Smooth muscle cell (in vitro differentiated cells): ENCODE measurements at regions not wholly inside any gene's neighbourhood (a gene's known extent, or its start where the extent isn't known, plus 50 kb on each side); places are given as distances from the start of the nearest gene placed in this dataset.

Experiments
- DNase-seq: peaks from one replicate; lab custom pipeline; 2025; ENCODE audit not compliant: unreplicated experiment; lab: John Stamatoyannopoulos, UW
- H2AFZ ChIP-seq: fragments of 200-600 bp; sonication (generic); 2 replicates; pipeline ENCODE4 v1.6.0; 2016; ENCODE audit warnings: antibody characterized with exemption, low read depth, mild to moderate bottlenecking
- H3F3A ChIP-seq: fragments of 200-600 bp; sonication (generic); 2 replicates; pipeline ENCODE4 v1.6.0; 2017; ENCODE audit warnings: antibody characterized with exemption, low read depth
- H3K27ac ChIP-seq: fragments of 200-600 bp; sonication (generic); 2 replicates; pipeline ENCODE4 v1.5.1; 2016; ENCODE audit warnings: low read depth, mild to moderate bottlenecking
- H3K27me3 ChIP-seq: fragments of 200-600 bp; sonication (generic); 2 replicates; pipeline ENCODE4 v1.6.1; 2016; ENCODE audit warnings: low read depth, mild to moderate bottlenecking
- H3K36me3 ChIP-seq: fragments of 200-600 bp; sonication (generic); 2 replicates; pipeline ENCODE4 v1.5.1; 2016; ENCODE audit warnings: low read depth
- H3K4me1 ChIP-seq: fragments of 200-600 bp; sonication (generic); 2 replicates; pipeline ENCODE4 v1.5.1; 2016; ENCODE audit warnings: low read depth
- H3K4me2 ChIP-seq: fragments of 200-600 bp; sonication (generic); 2 replicates; pipeline ENCODE4 v1.6.0; 2016; ENCODE audit warnings: mild to moderate bottlenecking
- H3K4me3 ChIP-seq: fragments of 200-600 bp; sonication (generic); 2 replicates; pipeline ENCODE4 v1.5.1; 2016; ENCODE audit warnings: mild to moderate bottlenecking
- H3K79me2 ChIP-seq: fragments of 200-600 bp; sonication (generic); 2 replicates; pipeline ENCODE4 v1.6.0; 2016; ENCODE audit warnings: low read depth, mild to moderate bottlenecking
- H3K9ac ChIP-seq: fragments of 200-600 bp; sonication (generic); 2 replicates; pipeline ENCODE4 v1.6.0; 2016; ENCODE audit warnings: low read depth
- H3K9me3 ChIP-seq: fragments of 200-600 bp; sonication (generic); replicated peaks from 2 replicates; pipeline ENCODE4 v1.5.1; 2016; ENCODE audit warnings: low read depth
- H4K20me1 ChIP-seq: fragments of 200-600 bp; sonication (generic); 2 replicates; pipeline ENCODE4 v1.6.0; 2016; ENCODE audit warnings: low read depth
- WGBS: methylation state at CpG from one replicate; pipeline ENCODE4 v1.1.7; 2016; ENCODE audit warnings: low lambda C conversion rate; 5-methylcytosine and 5-hydroxymethylcytosine counted together
- TF ChIP-seq, protein P1 (sequence below): fragments of 200-600 bp; sonication (generic); IDR thresholded peaks from 2 replicates; pipeline ENCODE4 v1.5.1; 2017; ENCODE audit warnings: borderline replicate concordance, mild to moderate bottlenecking, antibody characterized with exemption; ENCODE audit not compliant: insufficient read depth, poor library complexity, severe bottlenecking

GRCh38 chr12:25004447-25004846 lies 55.5 kb upstream of the BCAT1 start:
- Histone ChIP-seq H3K9me3 (no peaks in the 10 kb centered on the region), H3K9ac (no peak overlapping the region), H3K4me2 (no peak overlapping the region), H2AFZ (no peak overlapping the region), H3K4me3 (no peak overlapping the region), H4K20me1 (no peaks in the 10 kb centered on the region), H3K27me3 (peaks cover 17% of the 10 kb centered on the region), H3F3A (no peaks in the 10 kb centered on the region), H3K4me1 (no peaks in the 10 kb centered on the region), H3K27ac (no peak overlapping the region), H3K36me3 (no peaks in the 10 kb centered on the region), H3K79me2 (no peaks in the 10 kb centered on the region)
- DNase-seq, result no peak
- TF ChIP-seq, protein P1, sequence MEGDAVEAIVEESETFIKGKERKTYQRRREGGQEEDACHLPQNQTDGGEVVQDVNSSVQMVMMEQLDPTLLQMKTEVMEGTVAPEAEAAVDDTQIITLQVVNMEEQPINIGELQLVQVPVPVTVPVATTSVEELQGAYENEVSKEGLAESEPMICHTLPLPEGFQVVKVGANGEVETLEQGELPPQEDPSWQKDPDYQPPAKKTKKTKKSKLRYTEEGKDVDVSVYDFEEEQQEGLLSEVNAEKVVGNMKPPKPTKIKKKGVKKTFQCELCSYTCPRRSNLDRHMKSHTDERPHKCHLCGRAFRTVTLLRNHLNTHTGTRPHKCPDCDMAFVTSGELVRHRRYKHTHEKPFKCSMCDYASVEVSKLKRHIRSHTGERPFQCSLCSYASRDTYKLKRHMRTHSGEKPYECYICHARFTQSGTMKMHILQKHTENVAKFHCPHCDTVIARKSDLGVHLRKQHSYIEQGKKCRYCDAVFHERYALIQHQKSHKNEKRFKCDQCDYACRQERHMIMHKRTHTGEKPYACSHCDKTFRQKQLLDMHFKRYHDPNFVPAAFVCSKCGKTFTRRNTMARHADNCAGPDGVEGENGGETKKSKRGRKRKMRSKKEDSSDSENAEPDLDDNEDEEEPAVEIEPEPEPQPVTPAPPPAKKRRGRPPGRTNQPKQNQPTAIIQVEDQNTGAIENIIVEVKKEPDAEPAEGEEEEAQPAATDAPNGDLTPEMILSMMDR, result no peak
- 93% methylated on average over 7 of the region's 7 CpGs for WGBS

GRCh38 chr12:25001311-25001710 lies 52.4 kb upstream of the BCAT1 start:
- no peaks in the 10 kb centered on the region for H3K9me3 ChIP-seq
- H3K4me1 ChIP-seq, result no peaks in the 10 kb centered on the region
- no peak overlapping the region for H3K27ac ChIP-seq
- 80% methylated on average over 2 of the region's 2 CpGs for WGBS
- TF ChIP-seq, protein P1, result no peak
- no peak for DNase-seq
- H3F3A ChIP-seq, result no peaks in the 10 kb centered on the region
- no peaks in the 10 kb centered on the region for H3K36me3 ChIP-seq
- H3K27me3 ChIP-seq, result peaks cover 17% of the 10 kb centered on the region
- H3K4me2 ChIP-seq, result no peak overlapping the region
- H3K9ac ChIP-seq, result no peak overlapping the region
- no peak overlapping the region for H3K4me3 ChIP-seq
- H3K79me2 ChIP-seq, result no peaks in the 10 kb centered on the region
- no peaks in the 10 kb centered on the region for H4K20me1 ChIP-seq
- no peak overlapping the region for H2AFZ ChIP-seq
